A549 (cell line): ENCODE measurements at regions not wholly inside any gene's neighbourhood (a gene's known extent, or its start where the extent isn't known, plus 50 kb on each side); places are given as distances from the start of the nearest gene placed in this dataset.

Experiments
- ATAC-seq, 2 experiments: fragments of 200-7000 bp in 1 of 2; fragments of >200 bp in 1 of 2; cut with Nextera tagmentation in 1 of 2; cut with Tn5 transposase in 1 of 2; 3 replicates each; pipeline versions ENCODE4 v1.8.0 to v1.9.1; 2018 to 2020; ENCODE audit warnings: mild to moderate bottlenecking in 1 of 2, moderate library complexity in 1 of 2
- CTCF ChIA-PET: fragments of 300-600 bp; sonication (Branson Sonifier 250); formaldehyde crosslinking; extraction: SDS; loops from one replicate; lab custom pipeline; 2021; ENCODE audit warnings: antibody characterized with exemption, inconsistent platforms; lab: Yijun Ruan, JAX
- POLR2A ChIA-PET: fragments of 350-600 bp; formaldehyde crosslinking; extraction: SDS; loops from one replicate; lab custom pipeline; 2021; ENCODE audit warnings: antibody characterized with exemption, inconsistent platforms; lab: Yijun Ruan, JAX
- DNase-seq, 2 experiments: peaks; one replicate each; pipeline versions ENCODE4 v3.0.0 to v3.0.0-alpha.2; 2011 to 2016; ENCODE audit warnings: low read depth in 1 of 2, low spot score in 1 of 2
- FAIRE-seq: peaks from 2 replicates; lab custom pipeline; 2011; peaks lifted over from hg19 to GRCh38; lab: Jason Lieb, UNC
- H3K27ac ChIP-seq, 2 experiments: fragments of >200 bp; sonication (Bioruptor Twin); formaldehyde crosslinking; 3 replicates each; pipeline ENCODE4 v1.5.1; 2016 to 2017
- H3K4me1 ChIP-seq: fragments of >200 bp; sonication (Bioruptor Twin); formaldehyde crosslinking; 3 replicates; pipeline ENCODE4 v1.6.1; 2016
- H3K4me2 ChIP-seq: fragments of >200 bp; sonication (Bioruptor Twin); formaldehyde crosslinking; 3 replicates; pipeline ENCODE4 v1.6.1; 2016
- H3K4me3 ChIP-seq: fragments of >200 bp; sonication (Bioruptor Twin); formaldehyde crosslinking; 3 replicates; pipeline ENCODE4 v1.5.1; 2016
- H3K9me3 ChIP-seq: fragments of >200 bp; sonication (Bioruptor Twin); formaldehyde crosslinking; 3 replicates; pipeline ENCODE4 v1.6.1; 2016
- CBX2 ChIP-seq: fragments of 200-600 bp; sonication (generic); IDR thresholded peaks from 2 replicates; pipeline ENCODE4 v1.6.1; 2016; ENCODE audit warnings: low read depth, mild to moderate bottlenecking, borderline replicate concordance
- CHD2 ChIP-seq: fragments of 150-350 bp; IDR thresholded peaks from 2 replicates; pipeline ENCODE4 v1.6.1; 2014; ENCODE audit warnings: low read length; ENCODE audit not compliant: partially characterized antibody
- ELK1 ChIP-seq: fragments of 150-350 bp; IDR thresholded peaks from 2 replicates; pipeline ENCODE4 v1.6.1; 2014; ENCODE audit warnings: low read depth, mild to moderate bottlenecking, low read length
- EP300 ChIP-seq, 2 experiments: fragments of >200 bp; sonication (Bioruptor Twin); formaldehyde crosslinking; IDR thresholded peaks; 2 replicates in 1 of 2; 3 replicates in 1 of 2; pipeline ENCODE4 v1.6.1; 2016 to 2017
- FOSB ChIP-seq: fragments of 250-450 bp; sonication (Bioruptor Pico); IDR thresholded peaks from 2 replicates; pipeline ENCODE4 v1.5.0; 2020; ENCODE audit warnings: mild to moderate bottlenecking, moderate library complexity
- HES2 ChIP-seq: fragments of >200 bp; sonication (Bioruptor Twin); formaldehyde crosslinking; IDR thresholded peaks from 2 replicates; pipeline ENCODE4 v1.6.1; 2016
- HOXB13 ChIP-seq: fragments of 250-450 bp; sonication (Bioruptor Pico); IDR thresholded peaks from 2 replicates; pipeline ENCODE4 v1.5.0; 2020; ENCODE audit warnings: low read depth, mild to moderate bottlenecking, moderate library complexity
- MAFK ChIP-seq: fragments of 450-650 bp; IDR thresholded peaks from 2 replicates; pipeline ENCODE4 v1.6.1; 2014; ENCODE audit not compliant: partially characterized antibody
- MAZ ChIP-seq: fragments of 150-350 bp; IDR thresholded peaks from 2 replicates; pipeline ENCODE4 v1.6.1; 2014; ENCODE audit warnings: antibody characterized with exemption, low read depth, low read length, borderline replicate concordance
- MYC ChIP-seq: IDR thresholded peaks from 2 replicates; pipeline ENCODE4 v1.6.1; 2012; ENCODE audit warnings: mild to moderate bottlenecking, inconsistent platforms, low read length, improper control_type of control experiment, borderline replicate concordance
- PHF8 ChIP-seq: fragments of 200-600 bp; sonication (generic); IDR thresholded peaks from 2 replicates; pipeline ENCODE4 v1.6.1; 2016; ENCODE audit warnings: low read depth, mild to moderate bottlenecking, antibody characterized with exemption, moderate library complexity, borderline replicate concordance
- RCOR1 ChIP-seq: fragments of 150-350 bp; IDR thresholded peaks from 2 replicates; pipeline ENCODE4 v1.6.1; 2014; ENCODE audit warnings: antibody characterized with exemption, low read length, low read depth
- RNF2 ChIP-seq: fragments of 200-600 bp; sonication (generic); IDR thresholded peaks from 2 replicates; pipeline ENCODE4 v1.6.1; 2016; ENCODE audit warnings: low read depth, mild to moderate bottlenecking, antibody characterized with exemption, moderate library complexity, borderline replicate concordance
- SMC3 ChIP-seq: fragments of >200 bp; sonication (Bioruptor Twin); formaldehyde crosslinking; IDR thresholded peaks from 3 replicates; pipeline ENCODE4 v1.6.1; 2018; ENCODE audit warnings: inconsistent platforms
- SREBF2 ChIP-seq: fragments of 450-650 bp; IDR thresholded peaks from 2 replicates; pipeline ENCODE4 v1.6.1; 2014; ENCODE audit warnings: mild to moderate bottlenecking, moderate library complexity
- TP53 ChIP-seq: fragments of 250-450 bp; sonication (Bioruptor Pico); IDR thresholded peaks from 2 replicates; pipeline ENCODE4 v1.5.0; 2021; ENCODE audit warnings: mild to moderate bottlenecking, moderate library complexity
- ZNF302 ChIP-seq: fragments of 250-450 bp; sonication (Bioruptor Pico); IDR thresholded peaks from 2 replicates; pipeline ENCODE4 v1.9.0; 2021; ENCODE audit warnings: inconsistent platforms, mild to moderate bottlenecking, moderate library complexity
- WGBS: methylation state at CpG from one replicate; pipeline ENCODE4 v1.1.6; 2017; ENCODE audit errors: missing lambda C conversion rate; 5-methylcytosine and 5-hydroxymethylcytosine counted together
- TF ChIP-seq, protein P1 (sequence below): IDR thresholded peaks from 2 replicates; pipeline ENCODE4 v1.6.1; 2012
- TF ChIP-seq, protein P2 (sequence below): fragments of 250-450 bp; sonication (Bioruptor Pico); IDR thresholded peaks from 2 replicates; pipeline ENCODE4 v1.5.0; 2021; ENCODE audit warnings: mild to moderate bottlenecking, moderate library complexity, borderline replicate concordance
- TF ChIP-seq, protein P3 (sequence below): fragments of >200 bp; sonication (Bioruptor Twin); formaldehyde crosslinking; IDR thresholded peaks from 3 replicates; pipeline ENCODE4 v1.6.1; 2016
- TF ChIP-seq, protein P4 (sequence below): IDR thresholded peaks from 2 replicates; pipeline ENCODE4 v1.6.1; 2012; ENCODE audit warnings: low read depth, borderline replicate concordance

- no peak for DNase-seq
- FAIRE-seq: no peak
- CTCF ChIA-PET: no interaction called here
- H3K4me3 ChIP-seq: no peak overlapping the region
- TF ChIP-seq MAZ (no peak), HOXB13 (CRISPR knock-in tag) (no peak), ELK1 (no peak), CHD2 (no peak), MAFK (no peak), SMC3 (no peak), HES2 (no peak), RNF2 (no peak), ZNF302 (CRISPR knock-in tag) (no peak), EP300 (IDR thresholded peaks at IDR 0.05) (no peak), CBX2 (no peak), PHF8 (no peak), SREBF2 (no peak), MYC (no peak), FOSB (CRISPR knock-in tag) (no peak), TP53 (CRISPR knock-in tag) (no peak)
- TF ChIP-seq, protein P1, sequence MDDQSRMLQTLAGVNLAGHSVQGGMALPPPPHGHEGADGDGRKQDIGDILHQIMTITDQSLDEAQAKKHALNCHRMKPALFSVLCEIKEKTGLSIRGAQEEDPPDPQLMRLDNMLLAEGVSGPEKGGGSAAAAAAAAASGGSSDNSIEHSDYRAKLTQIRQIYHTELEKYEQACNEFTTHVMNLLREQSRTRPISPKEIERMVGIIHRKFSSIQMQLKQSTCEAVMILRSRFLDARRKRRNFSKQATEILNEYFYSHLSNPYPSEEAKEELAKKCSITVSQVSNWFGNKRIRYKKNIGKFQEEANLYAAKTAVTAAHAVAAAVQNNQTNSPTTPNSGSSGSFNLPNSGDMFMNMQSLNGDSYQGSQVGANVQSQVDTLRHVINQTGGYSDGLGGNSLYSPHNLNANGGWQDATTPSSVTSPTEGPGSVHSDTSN: no peak
- TF ChIP-seq, protein P2, sequence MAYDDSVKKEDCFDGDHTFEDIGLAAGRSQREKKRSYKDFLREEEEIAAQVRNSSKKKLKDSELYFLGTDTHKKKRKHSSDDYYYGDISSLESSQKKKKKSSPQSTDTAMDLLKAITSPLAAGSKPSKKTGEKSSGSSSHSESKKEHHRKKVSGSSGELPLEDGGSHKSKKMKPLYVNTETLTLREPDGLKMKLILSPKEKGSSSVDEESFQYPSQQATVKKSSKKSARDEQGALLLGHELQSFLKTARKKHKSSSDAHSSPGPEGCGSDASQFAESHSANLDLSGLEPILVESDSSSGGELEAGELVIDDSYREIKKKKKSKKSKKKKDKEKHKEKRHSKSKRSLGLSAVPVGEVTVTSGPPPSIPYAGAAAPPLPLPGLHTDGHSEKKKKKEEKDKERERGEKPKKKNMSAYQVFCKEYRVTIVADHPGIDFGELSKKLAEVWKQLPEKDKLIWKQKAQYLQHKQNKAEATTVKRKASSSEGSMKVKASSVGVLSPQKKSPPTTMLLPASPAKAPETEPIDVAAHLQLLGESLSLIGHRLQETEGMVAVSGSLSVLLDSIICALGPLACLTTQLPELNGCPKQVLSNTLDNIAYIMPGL: no peak
- TF ChIP-seq, protein P3, sequence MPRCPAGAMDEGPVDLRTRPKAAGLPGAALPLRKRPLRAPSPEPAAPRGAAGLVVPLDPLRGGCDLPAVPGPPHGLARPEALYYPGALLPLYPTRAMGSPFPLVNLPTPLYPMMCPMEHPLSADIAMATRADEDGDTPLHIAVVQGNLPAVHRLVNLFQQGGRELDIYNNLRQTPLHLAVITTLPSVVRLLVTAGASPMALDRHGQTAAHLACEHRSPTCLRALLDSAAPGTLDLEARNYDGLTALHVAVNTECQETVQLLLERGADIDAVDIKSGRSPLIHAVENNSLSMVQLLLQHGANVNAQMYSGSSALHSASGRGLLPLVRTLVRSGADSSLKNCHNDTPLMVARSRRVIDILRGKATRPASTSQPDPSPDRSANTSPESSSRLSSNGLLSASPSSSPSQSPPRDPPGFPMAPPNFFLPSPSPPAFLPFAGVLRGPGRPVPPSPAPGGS: no peak
- TF ChIP-seq, all 56 proteins: peak for 0
- POLR2A ChIA-PET: no interaction called here
- Histone ChIP-seq H3K27ac (no peak overlapping the region), H3K4me1 (no peaks in the 10 kb centered on the region), H3K9me3 (no peaks in the 10 kb centered on the region), H3K4me2 (no peak overlapping the region)
- no peak for ATAC-seq
Observed at GRCh38 chr13:47647001-47647400, 354.1 kb downstream of the SUCLA2 start.

DNA sequence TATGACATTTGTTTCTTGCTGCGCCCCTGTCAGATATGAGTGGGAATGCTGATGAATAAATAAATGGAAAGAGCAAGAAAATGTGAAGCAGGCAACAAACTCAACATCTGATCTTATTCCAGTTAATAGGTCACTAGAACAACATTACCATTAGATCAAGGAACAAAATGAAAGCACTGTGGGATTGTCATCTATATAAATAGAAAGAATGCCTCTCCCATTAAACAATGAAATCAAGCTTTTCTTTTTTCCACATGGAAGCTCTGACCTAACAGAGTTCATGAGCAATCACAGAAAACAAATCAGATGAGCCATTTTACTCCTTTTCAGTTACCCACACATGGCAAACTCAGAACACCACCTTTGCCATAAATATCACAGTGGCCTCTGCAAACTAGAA lies 354.8 kb downstream of the SUCLA2 start:
- Histone ChIP-seq H3K9me3 (no peaks in the 10 kb centered on the region), H3K27ac (no peak overlapping the region), H3K4me1 (no peaks in the 10 kb centered on the region), H3K4me2 (no peak overlapping the region), H3K4me3 (no peak overlapping the region)
- POLR2A ChIA-PET: no interaction called here
- FAIRE-seq (no peak), ATAC-seq (no peak), DNase-seq (no peak)
- 5% methylated on average over 1 of the region's 1 CpG for WGBS
- TF ChIP-seq RNF2 (no peak), CBX2 (no peak), SREBF2 (no peak), RCOR1 (no peak), FOSB (CRISPR knock-in tag) (no peak), CHD2 (no peak)
- TF ChIP-seq, protein P4, sequence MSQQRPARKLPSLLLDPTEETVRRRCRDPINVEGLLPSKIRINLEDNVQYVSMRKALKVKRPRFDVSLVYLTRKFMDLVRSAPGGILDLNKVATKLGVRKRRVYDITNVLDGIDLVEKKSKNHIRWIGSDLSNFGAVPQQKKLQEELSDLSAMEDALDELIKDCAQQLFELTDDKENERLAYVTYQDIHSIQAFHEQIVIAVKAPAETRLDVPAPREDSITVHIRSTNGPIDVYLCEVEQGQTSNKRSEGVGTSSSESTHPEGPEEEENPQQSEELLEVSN: no peak
- TF ChIP-seq, protein P1: no peak
- CTCF ChIA-PET: no interaction called here
